WTC11 (cell line): ENCODE measurements at regions not wholly inside any gene's neighbourhood (a gene's known extent, or its start where the extent isn't known, plus 50 kb on each side); places are given as distances from the start of the nearest gene placed in this dataset.

Experiments
- CREB1 ChIP-seq: sonication (generic); formaldehyde crosslinking; IDR thresholded peaks from 2 replicates; pipeline ENCODE4 v1.8.0; 2023; ENCODE audit warnings: mild to moderate bottlenecking, missing genetic modification reagents
- CTCF ChIP-seq: fragments of 200-600 bp; IDR thresholded peaks from 2 replicates; pipeline ENCODE4 v1.8.0; 2022; ENCODE audit warnings: antibody characterized with exemption
- E2F5 ChIP-seq: sonication (generic); formaldehyde crosslinking; IDR thresholded peaks from 2 replicates; pipeline ENCODE4 v1.8.1; 2022; ENCODE audit warnings: mild to moderate bottlenecking, moderate library complexity, missing genetic modification reagents
- ETV6 ChIP-seq: sonication (generic); formaldehyde crosslinking; IDR thresholded peaks from 2 replicates; pipeline ENCODE4 v1.8.1; 2022; ENCODE audit warnings: mild to moderate bottlenecking, missing genetic modification reagents
- FOXP4 ChIP-seq: sonication (generic); formaldehyde crosslinking; IDR thresholded peaks from 2 replicates; pipeline ENCODE4 v1.8.0; 2022; ENCODE audit warnings: mild to moderate bottlenecking, missing genetic modification reagents
- JUN ChIP-seq: sonication (generic); formaldehyde crosslinking; IDR thresholded peaks from 2 replicates; pipeline ENCODE4 v1.8.0; 2023; ENCODE audit warnings: mild to moderate bottlenecking, missing genetic modification reagents
- MYBL2 ChIP-seq: sonication (generic); formaldehyde crosslinking; IDR thresholded peaks from 2 replicates; pipeline ENCODE4 v1.8.1; 2023; ENCODE audit warnings: mild to moderate bottlenecking, moderate library complexity, missing genetic modification reagents
- NR2C2 ChIP-seq: sonication (generic); formaldehyde crosslinking; IDR thresholded peaks from 2 replicates; pipeline ENCODE4 v1.8.0; 2022; ENCODE audit warnings: mild to moderate bottlenecking, missing genetic modification reagents
- SMAD3 ChIP-seq: sonication (generic); formaldehyde crosslinking; IDR thresholded peaks from 2 replicates; pipeline ENCODE4 v1.8.0; 2022; ENCODE audit warnings: missing genetic modification reagents, mild to moderate bottlenecking, borderline replicate concordance
- USF2 ChIP-seq: sonication (generic); formaldehyde crosslinking; IDR thresholded peaks from 2 replicates; pipeline ENCODE4 v1.8.1; 2023; ENCODE audit warnings: mild to moderate bottlenecking, missing genetic modification reagents, moderate library complexity
- ZNF317 ChIP-seq: sonication (generic); formaldehyde crosslinking; IDR thresholded peaks from 2 replicates; pipeline ENCODE4 v1.8.1; 2023; ENCODE audit warnings: low read depth, mild to moderate bottlenecking, moderate library complexity, missing genetic modification reagents, borderline replicate concordance
- ZNF423 ChIP-seq: fragments of 250-450 bp; sonication (Bioruptor Pico); IDR thresholded peaks from 2 replicates; pipeline ENCODE4 v2.1.2; 2022; ENCODE audit warnings: mild to moderate bottlenecking, moderate library complexity

GRCh38 chr3:163521261-163521660 lies 1557.0 kb downstream of the SI start:
- TF ChIP-seq E2F5 (CRISPR knock-in tag), result no peak
- TF ChIP-seq CTCF, result no peak
- TF ChIP-seq NR2C2, result no peak
- TF ChIP-seq USF2 (CRISPR knock-in tag), result no peak
- TF ChIP-seq FOXP4 (CRISPR knock-in tag), result no peak
- TF ChIP-seq JUN (CRISPR knock-in tag), result no peak
- no peak for TF ChIP-seq CREB1 (CRISPR knock-in tag)
- no peak for TF ChIP-seq ZNF317
- TF ChIP-seq SMAD3, result no peak
- no peak for TF ChIP-seq MYBL2
- TF ChIP-seq ETV6 (CRISPR knock-in tag), result no peak
- no peak for TF ChIP-seq ZNF423
